ENCODE measurements at regions not wholly inside any gene's neighbourhood (a gene's known extent, or its start where the extent isn't known, plus 50 kb on each side); places are given as distances from the start of the nearest gene placed in this dataset.

GRCh38 chr1:5645135-5645399 lies 347.2 kb downstream of the NPHP4 start:
- no peak for TF ChIP-seq MAX (IDR thresholded peaks at IDR 0.05)

GRCh38 chr1:5644281-5645134 lies 347.7 kb downstream of the NPHP4 start:
- TF ChIP-seq YY1 (IDR thresholded peaks at IDR 0.05; ENCODE audit: low read depth), result no peak
- TF ChIP-seq FOXM1 (IDR thresholded peaks at IDR 0.05; ENCODE audit: borderline replicate concordance, low read depth), result no peak
- TF ChIP-seq REST (IDR thresholded peaks at IDR 0.05; ENCODE audit: low read depth), result no peak
- no peak for TF ChIP-seq ZBTB7A (IDR thresholded peaks at IDR 0.05; ENCODE audit: low read depth)
- no peak for TF ChIP-seq CREB1 (IDR thresholded peaks at IDR 0.05; ENCODE audit: low read depth)
- no peak for TF ChIP-seq EGR1 (IDR thresholded peaks at IDR 0.05)
- no peak for TF ChIP-seq MAX (IDR thresholded peaks at IDR 0.05)
- TF ChIP-seq TCF12 (IDR thresholded peaks at IDR 0.05; ENCODE audit: low read depth), result no peak
- no peak for TF ChIP-seq EP300 (IDR thresholded peaks at IDR 0.05; ENCODE audit: borderline replicate concordance)
- TF ChIP-seq NFIC (IDR thresholded peaks at IDR 0.05), result no peak
- TF ChIP-seq USF1 (IDR thresholded peaks at IDR 0.05), result no peak
- no peak for TF ChIP-seq CEBPB (IDR thresholded peaks at IDR 0.05)
- TF ChIP-seq RAD21 (IDR thresholded peaks at IDR 0.05; ENCODE audit: low read depth), result no peak
- no peak for TF ChIP-seq TEAD4 (IDR thresholded peaks at IDR 0.05)
- TF ChIP-seq TAF1 (IDR thresholded peaks at IDR 0.05; ENCODE audit: low read depth), result no peak

- TF ChIP-seq YY1 (IDR thresholded peaks at IDR 0.05; ENCODE audit: low read depth), result no peak
- no peak for TF ChIP-seq ZBTB7A (IDR thresholded peaks at IDR 0.05; ENCODE audit: low read depth)
- TF ChIP-seq NFIC (IDR thresholded peaks at IDR 0.05), result no peak
- no peak for TF ChIP-seq RAD21 (IDR thresholded peaks at IDR 0.05; ENCODE audit: low read depth)
- TF ChIP-seq FOXM1 (IDR thresholded peaks at IDR 0.05; ENCODE audit: borderline replicate concordance, low read depth), result no peak
- TF ChIP-seq CREB1 (IDR thresholded peaks at IDR 0.05; ENCODE audit: low read depth), result no peak
- TF ChIP-seq REST (IDR thresholded peaks at IDR 0.05; ENCODE audit: low read depth), result no peak
- no peak for TF ChIP-seq TCF12 (IDR thresholded peaks at IDR 0.05; ENCODE audit: low read depth)
- no peak for TF ChIP-seq EP300 (IDR thresholded peaks at IDR 0.05; ENCODE audit: borderline replicate concordance)
- TF ChIP-seq TEAD4 (IDR thresholded peaks at IDR 0.05), result no peak
- no peak for TF ChIP-seq CEBPB (IDR thresholded peaks at IDR 0.05)
- TF ChIP-seq EGR1 (IDR thresholded peaks at IDR 0.05), result no peak
These were observed 348.7 kb downstream of the NPHP4 start for GRCh38 chr1:5643360-5644107.

GRCh38 chr1:5640845-5641244 lies 351.4 kb downstream of the NPHP4 start:
- TF ChIP-seq CEBPB (IDR thresholded peaks at IDR 0.05), result no peak
- no peak for TF ChIP-seq ZBTB7A (IDR thresholded peaks at IDR 0.05; ENCODE audit: low read depth)
- TF ChIP-seq EP300 (IDR thresholded peaks at IDR 0.05; ENCODE audit: borderline replicate concordance), result no peak
- no peak for TF ChIP-seq TCF12 (IDR thresholded peaks at IDR 0.05; ENCODE audit: low read depth)
- no peak for TF ChIP-seq FOXM1 (IDR thresholded peaks at IDR 0.05; ENCODE audit: borderline replicate concordance, low read depth)
- no peak for TF ChIP-seq YY1 (IDR thresholded peaks at IDR 0.05; ENCODE audit: low read depth)
- TF ChIP-seq TAF1 (IDR thresholded peaks at IDR 0.05; ENCODE audit: low read depth), result no peak

GRCh38 chr1:5639106-5639722 lies 353.0 kb downstream of the NPHP4 start:
- TF ChIP-seq EGR1 (IDR thresholded peaks at IDR 0.05) (no peak), USF1 (IDR thresholded peaks at IDR 0.05) (no peak), NFIC (IDR thresholded peaks at IDR 0.05) (no peak), YY1 (IDR thresholded peaks at IDR 0.05; ENCODE audit: low read depth) (no peak), TCF12 (IDR thresholded peaks at IDR 0.05; ENCODE audit: low read depth) (no peak)

All from Ishikawa (cell line).